ENCODE measurements at regions not wholly inside any gene's neighbourhood (a gene's known extent, or its start where the extent isn't known, plus 50 kb on each side); places are given as distances from the start of the nearest gene placed in this dataset.

DNA sequence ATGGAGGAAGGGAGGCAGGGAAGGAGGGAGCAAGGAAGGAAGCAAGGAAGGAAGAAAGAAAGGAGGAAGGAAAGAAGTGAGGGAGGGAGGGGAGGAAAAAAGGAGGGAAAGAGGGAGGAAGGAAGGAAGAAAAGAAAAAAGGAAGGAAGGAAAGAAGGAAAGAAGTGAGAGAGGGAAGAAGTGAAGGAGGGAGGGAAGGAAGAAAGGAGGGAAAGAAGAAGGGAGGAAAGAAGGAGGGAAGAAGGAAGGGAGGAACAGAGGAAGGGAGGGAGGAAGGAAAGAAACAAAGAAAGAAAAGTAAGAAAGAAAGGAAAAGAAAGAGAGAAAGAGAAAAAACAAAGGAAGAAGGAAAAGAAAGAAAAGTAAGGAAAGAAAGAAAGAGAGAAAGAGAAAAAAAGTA, 183.0 kb upstream of the SLC24A5 start:
- Mint-ChIP-seq H3K9me3 (peaks cover 0 to 5% (median 1%) of the 10 kb centered on the region in 7 donors), H3K4me1 (no peaks in the 10 kb centered on the region)
- intact Hi-C loops (cut with micrococcal nuclease): no loop called here

DNA sequence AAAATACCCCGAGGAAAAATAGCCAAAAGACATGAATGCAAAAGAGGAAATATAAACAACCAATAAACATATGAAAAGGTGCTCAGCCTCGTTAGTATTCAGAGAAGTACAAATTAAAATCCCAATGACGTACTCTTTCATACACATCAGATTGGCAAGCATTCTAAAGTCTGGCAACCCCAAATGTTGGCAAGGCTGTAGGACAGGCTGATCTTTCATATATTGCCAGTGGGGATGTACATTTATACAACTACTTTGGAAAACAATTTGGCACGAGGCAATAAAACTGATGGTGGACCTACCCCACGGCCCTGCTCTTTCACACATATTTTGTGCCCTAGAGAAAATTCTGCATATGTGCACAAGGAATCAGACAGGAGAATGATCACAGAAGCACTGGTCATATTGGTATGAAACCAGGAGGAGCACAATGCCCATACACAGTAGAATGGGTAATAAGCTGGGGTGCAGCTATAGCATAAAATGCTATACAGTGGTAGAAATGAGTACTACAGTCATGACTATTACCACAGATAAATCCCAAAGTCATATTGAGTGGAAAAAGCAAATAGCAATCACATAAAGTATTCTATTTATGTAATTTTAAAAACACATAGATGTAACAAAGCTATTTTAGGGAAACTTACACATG, 176.0 kb upstream of the SLC24A5 start:
- peaks cover 0 to 6% (median 5%) of the 10 kb centered on the region in 7 donors for H3K9me3 Mint-ChIP-seq
- no peaks in the 10 kb centered on the region for H3K9me3 ChIP-seq (replicated peaks in 1 of 2; ENCODE audit: control insufficient read depth in 1 of 2, insufficient read depth in 1 of 2, low read length in 2 of 2)
- no peak overlapping the region for H3K27ac Mint-ChIP-seq
- no peak overlapping the region for H3K27ac ChIP-seq (ENCODE audit: low read depth in 1 of 2, low read length in 2 of 2)
- peaks cover 0 to 4% (median 4%) of the 10 kb centered on the region in 3 donors for H3K27me3 Mint-ChIP-seq (ENCODE audit: low read depth in 3 of 3)
- 80% methylated on average over 2 of the region's 5 CpGs for WGBS (ENCODE audit: insufficient coverage)
- no peak overlapping the region for H2AFZ ChIP-seq (ENCODE audit: insufficient read depth, low read depth, low read length, poor library complexity, severe bottlenecking)
- H3K27me3 ChIP-seq (ENCODE audit: control insufficient read depth in 2 of 2, insufficient read depth in 2 of 2, low read length in 2 of 2): no peaks in the 10 kb centered on the region
- no peak overlapping the region for H3K4me3 ChIP-seq (replicated peaks in 1 of 3; ENCODE audit: low read depth in 2 of 3, low read length in 3 of 3)
- no peak overlapping the region for H3K4me3 Mint-ChIP-seq
- no peak overlapping the region for H3K4me2 ChIP-seq (replicated peaks; ENCODE audit: extremely low read depth, low read length, poor library complexity, severe bottlenecking)
- H3K79me2 ChIP-seq (ENCODE audit: insufficient read depth, low read length): no peaks in the 10 kb centered on the region
- peaks cover 9% of the 10 kb centered on the region for H3K4me1 Mint-ChIP-seq
- no peaks in the 10 kb centered on the region for H4K20me1 ChIP-seq (ENCODE audit: insufficient read depth, low read length)
- TF ChIP-seq, protein P1, sequence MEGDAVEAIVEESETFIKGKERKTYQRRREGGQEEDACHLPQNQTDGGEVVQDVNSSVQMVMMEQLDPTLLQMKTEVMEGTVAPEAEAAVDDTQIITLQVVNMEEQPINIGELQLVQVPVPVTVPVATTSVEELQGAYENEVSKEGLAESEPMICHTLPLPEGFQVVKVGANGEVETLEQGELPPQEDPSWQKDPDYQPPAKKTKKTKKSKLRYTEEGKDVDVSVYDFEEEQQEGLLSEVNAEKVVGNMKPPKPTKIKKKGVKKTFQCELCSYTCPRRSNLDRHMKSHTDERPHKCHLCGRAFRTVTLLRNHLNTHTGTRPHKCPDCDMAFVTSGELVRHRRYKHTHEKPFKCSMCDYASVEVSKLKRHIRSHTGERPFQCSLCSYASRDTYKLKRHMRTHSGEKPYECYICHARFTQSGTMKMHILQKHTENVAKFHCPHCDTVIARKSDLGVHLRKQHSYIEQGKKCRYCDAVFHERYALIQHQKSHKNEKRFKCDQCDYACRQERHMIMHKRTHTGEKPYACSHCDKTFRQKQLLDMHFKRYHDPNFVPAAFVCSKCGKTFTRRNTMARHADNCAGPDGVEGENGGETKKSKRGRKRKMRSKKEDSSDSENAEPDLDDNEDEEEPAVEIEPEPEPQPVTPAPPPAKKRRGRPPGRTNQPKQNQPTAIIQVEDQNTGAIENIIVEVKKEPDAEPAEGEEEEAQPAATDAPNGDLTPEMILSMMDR (IDR thresholded peaks at IDR 0.05): no peak
- H3K36me3 ChIP-seq (replicated peaks in 1 of 2; ENCODE audit: control insufficient read depth in 1 of 2, insufficient read depth in 2 of 2, low read length in 2 of 2): no peaks in the 10 kb centered on the region
- H3K4me1 ChIP-seq (ENCODE audit: control insufficient read depth in 1 of 2, insufficient read depth in 2 of 2, low read length in 2 of 2): peaks cover 7 to 9% of the 10 kb centered on the region in 2 donors
- no peak overlapping the region for H3K9ac ChIP-seq (ENCODE audit: insufficient read depth, low read length, poor library complexity, severe bottlenecking)
- DNase-seq: no peak
- intact Hi-C loops (cut with micrococcal nuclease): no loop called here
- H3K36me3 Mint-ChIP-seq: no peaks in the 10 kb centered on the region

More for the DNA sequence above, 183.0 kb upstream of the SLC24A5 start:
- Mint-ChIP-seq H3K27ac (peak overlapping the region in 1 of 7 donors; percentile 48), H3K27me3 (ENCODE audit: low read depth in 3 of 3) (peaks cover 3 to 6% (median 4%) of the 10 kb centered on the region in 3 donors), H3K36me3 (no peaks in the 10 kb centered on the region), H3K4me3 (no peak overlapping the region)
- TF ChIP-seq, protein P1 (IDR thresholded peaks at IDR 0.05): peak; percentile 17
- Histone ChIP-seq H2AFZ (ENCODE audit: insufficient read depth, low read depth, low read length, poor library complexity, severe bottlenecking) (no peak overlapping the region), H3K9me3 (replicated peaks in 1 of 2; ENCODE audit: control insufficient read depth in 1 of 2, insufficient read depth in 1 of 2, low read length in 2 of 2) (no peaks in the 10 kb centered on the region), H3K4me1 (ENCODE audit: control insufficient read depth in 1 of 2, insufficient read depth in 2 of 2, low read length in 2 of 2) (no peaks in the 10 kb centered on the region), H3K4me2 (replicated peaks; ENCODE audit: extremely low read depth, low read length, poor library complexity, severe bottlenecking) (no peak overlapping the region), H3K9ac (ENCODE audit: insufficient read depth, low read length, poor library complexity, severe bottlenecking) (no peak overlapping the region), H3K79me2 (ENCODE audit: insufficient read depth, low read length) (no peaks in the 10 kb centered on the region), H3K27me3 (ENCODE audit: control insufficient read depth in 2 of 2, insufficient read depth in 2 of 2, low read length in 2 of 2) (no peaks in the 10 kb centered on the region), H3K36me3 (replicated peaks in 1 of 2; ENCODE audit: control insufficient read depth in 1 of 2, insufficient read depth in 2 of 2, low read length in 2 of 2) (no peaks in the 10 kb centered on the region), H4K20me1 (ENCODE audit: insufficient read depth, low read length) (no peaks in the 10 kb centered on the region), H3K27ac (ENCODE audit: low read depth in 1 of 2, low read length in 2 of 2) (no peak overlapping the region), H3K4me3 (replicated peaks in 1 of 3; ENCODE audit: low read depth in 2 of 3, low read length in 3 of 3) (no peak overlapping the region)
- no peak for DNase-seq

Data from CD14-positive monocyte (primary cell).